HCT116 (cell line): ENCODE measurements at regions not wholly inside any gene's neighbourhood (a gene's known extent, or its start where the extent isn't known, plus 50 kb on each side); places are given as distances from the start of the nearest gene placed in this dataset.

ENCODE experiments used
- ATAC-seq: fragments of 200-7000 bp; cut with Tn5 transposase; 2 replicates; pipeline ENCODE4 v1.9.1; 2020; ENCODE audit warnings: mild to moderate bottlenecking, moderate library complexity
- BruUV-seq: library from RNA; stranded (reverse); fragments of 400-500 nt; replicated peaks from 2 replicates; lab custom pipeline; 2021; lab: Mats Ljungman, UMichigan
- CTCF ChIA-PET: fragments of 300-600 bp; sonication (Branson Sonifier 250); formaldehyde crosslinking; loops from one replicate; lab custom pipeline; 2021; ENCODE audit warnings: antibody characterized with exemption; lab: Charles Lee
- POLR2A ChIA-PET: fragments of 300-600, 350-600 bp; sonication (Branson Sonifier 250); formaldehyde crosslinking; loops from one replicate; lab custom pipeline; 2021; ENCODE audit warnings: antibody characterized with exemption; lab: Charles Lee
- RAD21 ChIA-PET, 2 experiments: fragments of 300-600 bp; sonication (Branson Sonifier 250); formaldehyde crosslinking; loops; one replicate each; lab custom pipeline; 2023; ENCODE audit warnings: low total read pairs in 2 of 2; ENCODE audit not compliant: uncharacterized antibody in 2 of 2, unreplicated experiment in 2 of 2, low non-redundant PET in 1 of 2; lab: Charles Lee
- DNase-seq: peaks from one replicate; pipeline ENCODE4 v3.0.0-alpha.2; 2010; ENCODE audit warnings: low read depth, low spot score
- H2AFZ ChIP-seq: fragments of 200-600 bp; shearing (Covaris generic), sonication (generic); 2 replicates; pipeline ENCODE4 v1.6.1; 2017; ENCODE audit warnings: low read depth, mixed run types, mixed read lengths, antibody characterized with exemption, low read length; ENCODE audit not compliant: poor library complexity, severe bottlenecking
- H3K27ac ChIP-seq: 2 replicates; pipeline ENCODE4 v1.5.1; 2012; ENCODE audit warnings: low read depth, low read length
- H3K27me3 ChIP-seq: fragments of 200-600 bp; sonication (generic); 2 replicates; pipeline ENCODE4 v1.6.1; 2016; ENCODE audit warnings: mixed run types, low read length, mixed read lengths; ENCODE audit not compliant: insufficient read depth
- H3K36me3 ChIP-seq, 2 experiments: fragments of 200-500 bp in 1 of 2; fragments of 200-600 bp in 1 of 2; sonication (Bioruptor generic) in 1 of 2; sonication (generic) in 1 of 2; 2 replicates each; pipeline versions ENCODE4 v1.5.1 to v1.6.1; 2014 to 2016; ENCODE audit warnings: low read length in 2 of 2, inconsistent platforms in 1 of 2, mixed read lengths in 1 of 2, mixed run types in 1 of 2; ENCODE audit not compliant: insufficient read depth in 2 of 2, control insufficient read depth in 1 of 2
- H3K4me1 ChIP-seq, 2 experiments: fragments of 200-600 bp in 1 of 2; sonication (generic) in 1 of 2; 2 replicates each; pipeline versions ENCODE4 v1.5.1 to v1.6.1; 2012 to 2017; ENCODE audit warnings: low read length in 2 of 2, inconsistent platforms in 1 of 2, mild to moderate bottlenecking in 1 of 2, mixed read lengths in 1 of 2, mixed run types in 1 of 2, moderate library complexity in 1 of 2; ENCODE audit not compliant: insufficient read depth in 2 of 2, control insufficient read depth in 1 of 2
- H3K4me2 ChIP-seq: fragments of 200-600 bp; sonication (generic); 2 replicates; pipeline ENCODE4 v1.6.1; 2017; ENCODE audit warnings: mixed run types, low read length, mixed read lengths
- H3K4me3 ChIP-seq, 2 experiments: fragments of 200-600 bp in 1 of 2; sonication (generic) in 1 of 2; replicated peaks in 1 of 2; 2 replicates each; pipeline ENCODE4 v1.5.1; 2011 to 2016; ENCODE audit warnings: low read length in 2 of 2, control low read depth in 1 of 2, low read depth in 1 of 2, mild to moderate bottlenecking in 1 of 2, mixed read lengths in 1 of 2, mixed run types in 1 of 2
- H3K79me2 ChIP-seq: fragments of 200-600 bp; sonication (generic); 2 replicates; pipeline ENCODE4 v1.6.1; 2017; ENCODE audit warnings: mild to moderate bottlenecking, mixed run types, low read length, moderate library complexity, mixed read lengths; ENCODE audit not compliant: insufficient read depth
- H3K9ac ChIP-seq: fragments of 200-600 bp; sonication (generic); 2 replicates; pipeline ENCODE4 v1.6.1; 2016; ENCODE audit warnings: low read length, mixed read lengths
- H3K9me2 ChIP-seq: fragments of 200-600 bp; sonication (generic), shearing (Covaris generic); 2 replicates; pipeline ENCODE4 v1.6.1; 2017; ENCODE audit warnings: mixed run types, mild to moderate bottlenecking, moderate library complexity; ENCODE audit not compliant: insufficient read depth
- H3K9me3 ChIP-seq, 2 experiments: fragments of 200-500 bp in 1 of 2; fragments of 200-600 bp in 1 of 2; sonication (Bioruptor generic) in 1 of 2; sonication (generic) in 1 of 2; 2 replicates each; pipeline ENCODE4 v1.6.1; 2014 to 2017; ENCODE audit warnings: low read length in 2 of 2, mixed read lengths in 2 of 2, inconsistent platforms in 1 of 2, low read depth in 1 of 2, mild to moderate bottlenecking in 1 of 2, mixed run types in 1 of 2, moderate library complexity in 1 of 2; ENCODE audit not compliant: control insufficient read depth in 1 of 2, insufficient read depth in 1 of 2
- H4K20me1 ChIP-seq: fragments of 200-600 bp; sonication (generic), shearing (Covaris generic); 2 replicates; pipeline ENCODE4 v1.6.1; 2017; ENCODE audit warnings: mixed run types, mild to moderate bottlenecking, moderate library complexity; ENCODE audit not compliant: insufficient read depth
- ATF3 ChIP-seq: IDR thresholded peaks from 2 replicates; pipeline ENCODE4 v1.6.1; 2012
- CBX3 ChIP-seq: IDR thresholded peaks from 2 replicates; pipeline ENCODE4 v1.6.1; 2012; ENCODE audit warnings: low read depth
- EGR1 ChIP-seq: IDR thresholded peaks from 2 replicates; pipeline ENCODE4 v1.6.1; 2012; ENCODE audit warnings: low read depth
- ELF1 ChIP-seq: IDR thresholded peaks from 2 replicates; pipeline ENCODE4 v1.6.1; 2012; ENCODE audit warnings: low read depth, borderline replicate concordance
- EZH2phosphoT487 ChIP-seq: fragments of 200-600 bp; IDR thresholded peaks from 2 replicates; pipeline ENCODE4 v1.6.1; 2018; ENCODE audit warnings: antibody characterized with exemption, borderline replicate concordance
- FOSL1 ChIP-seq: IDR thresholded peaks from 2 replicates; pipeline ENCODE4 v1.6.1; 2012; ENCODE audit warnings: low read depth
- JUND ChIP-seq: IDR thresholded peaks from 2 replicates; pipeline ENCODE4 v1.6.1; 2012
- POLR2A ChIP-seq: IDR thresholded peaks from 2 replicates; pipeline ENCODE4 v1.7.0; 2011; ENCODE audit warnings: borderline replicate concordance; ENCODE audit not compliant: insufficient read depth, insufficient read length; ENCODE audit errors: extremely low read depth
- RAD21 ChIP-seq: IDR thresholded peaks from 2 replicates; pipeline ENCODE4 v1.6.1; 2012; ENCODE audit warnings: low read depth, mild to moderate bottlenecking
- REST ChIP-seq: IDR thresholded peaks from 2 replicates; pipeline ENCODE4 v1.6.1; 2012; ENCODE audit warnings: low read depth
- SP1 ChIP-seq: IDR thresholded peaks from 2 replicates; pipeline ENCODE4 v1.6.1; 2012; ENCODE audit warnings: low read depth
- TCF7L2 ChIP-seq: IDR thresholded peaks from 2 replicates; pipeline ENCODE4 v1.7.0; 2011; ENCODE audit warnings: borderline replicate concordance, inconsistent platforms; ENCODE audit not compliant: insufficient read depth, insufficient read length; ENCODE audit errors: extremely low read depth
- ZBTB33 ChIP-seq: IDR thresholded peaks from 2 replicates; pipeline ENCODE4 v1.6.1; 2011; ENCODE audit warnings: mild to moderate bottlenecking, low read length, moderate library complexity; ENCODE audit not compliant: insufficient replicate concordance; ENCODE audit errors: extremely low read depth
- ZFX ChIP-seq: fragments of 450-650 bp; IDR thresholded peaks from 2 replicates; pipeline ENCODE4 v1.6.1; 2017
- intact Hi-C: fragments of 100-400 bp; cut with micrococcal nuclease; formaldehyde crosslinking; loops from 2 replicates; pipeline ENCODE4 v1.10.0; 2022

GRCh38 chr2:176534798-176535466 lies 265.7 kb downstream of the MTX2 start:
- no peak overlapping the region for H2AFZ ChIP-seq
- H3K4me2 ChIP-seq = no peak overlapping the region
- ATAC-seq (no peak), DNase-seq (no peak)
- ChIA-PET CTCF (no interaction called here), RAD21 (no interaction called here)
- intact Hi-C loops = no loop called here
- H3K27me3 ChIP-seq = no peaks in the 10 kb centered on the region
- no peaks in the 10 kb centered on the region for H3K9me3 ChIP-seq
- H3K36me3 ChIP-seq = no peaks in the 10 kb centered on the region
- no peak overlapping the region for H3K9ac ChIP-seq
- no peaks in the 10 kb centered on the region for H4K20me1 ChIP-seq
- no TSS peak for BruUV-seq
- H3K27ac ChIP-seq = no peak overlapping the region
- no peak for TF ChIP-seq FOSL1
- TF ChIP-seq CBX3 = no peak
- TF ChIP-seq, all 23 proteins: peak for 0
- Histone ChIP-seq H3K79me2 (no peaks in the 10 kb centered on the region), H3K9me2 (no peaks in the 10 kb centered on the region), H3K4me3 (no peak overlapping the region), H3K4me1 (no peaks in the 10 kb centered on the region)
- POLR2A ChIA-PET = no interaction called here

- CTCF ChIA-PET = no interaction called here
- Histone ChIP-seq H4K20me1 (no peaks in the 10 kb centered on the region), H3K4me3 (no peak overlapping the region), H3K4me1 (no peaks in the 10 kb centered on the region), H3K9me2 (no peaks in the 10 kb centered on the region), H3K79me2 (no peaks in the 10 kb centered on the region), H3K36me3 (no peaks in the 10 kb centered on the region), H2AFZ (no peak overlapping the region), H3K27ac (no peak overlapping the region), H3K9me3 (no peaks in the 10 kb centered on the region), H3K4me2 (no peak overlapping the region), H3K9ac (no peak overlapping the region), H3K27me3 (no peaks in the 10 kb centered on the region)
- DNase-seq (no peak), ATAC-seq (no peak)
- RAD21 ChIA-PET = no interaction called here
- POLR2A ChIA-PET = no interaction called here
- intact Hi-C loops = no loop called here
- BruUV-seq = no TSS peak
- TF ChIP-seq REST (no peak), POLR2A (no peak), SP1 (no peak), EZH2phosphoT487 (no peak), ZBTB33 (no peak), ATF3 (no peak), EGR1 (no peak), RAD21 (no peak), ZFX (no peak), TCF7L2 (no peak), FOSL1 (no peak), ELF1 (no peak), JUND (no peak), CBX3 (no peak)
Observed at GRCh38 chr2:176535467-176536113, 266.3 kb downstream of the MTX2 start.
